ENCODE measurements at regions not wholly inside any gene's neighbourhood (a gene's known extent, or its start where the extent isn't known, plus 50 kb on each side); places are given as distances from the start of the nearest gene placed in this dataset.
A peak's percentile ranks its signal among the peaks of the same experiment; 100 is the strongest.

DNA sequence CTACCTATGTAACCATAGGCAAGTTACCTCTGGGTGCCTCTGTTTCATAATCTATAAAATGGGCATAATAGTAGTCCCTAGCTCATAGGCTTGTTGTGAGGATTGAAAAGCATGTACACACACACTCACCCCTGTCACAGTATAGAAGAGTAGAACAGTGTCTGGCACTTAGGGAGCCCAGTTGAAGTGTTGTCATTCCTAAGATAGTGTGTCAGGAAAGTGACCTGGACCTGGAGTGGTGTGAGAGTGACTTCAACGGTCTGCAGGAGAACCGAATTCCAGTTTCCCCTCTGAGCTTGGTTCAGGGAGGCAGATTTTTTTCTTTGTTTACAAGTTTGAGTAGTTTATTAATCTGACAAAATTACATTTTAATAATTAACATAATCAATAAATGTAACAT lies 229.9 kb upstream of the MAP3K7 start:
- no peak for DNase-seq
- H3K27me3 ChIP-seq: no peaks in the 10 kb centered on the region
- TF ChIP-seq POLR2A (IDR thresholded peaks at IDR 0.05): no peak
- TF ChIP-seq CTCF (IDR thresholded peaks at IDR 0.05): no peak
- peaks cover 0 to 3% of the 10 kb centered on the region in 2 donors for H3K4me1 ChIP-seq
- H3K9me3 ChIP-seq: no peaks in the 10 kb centered on the region
- no peak overlapping the region for H3K27ac ChIP-seq
- intact Hi-C loops (cut with DNase I): no loop called here
- 56 to 59% methylated on average over 2 of the region's 2 CpGs for WGBS, 2 donors
- no peaks in the 10 kb centered on the region for H3K36me3 ChIP-seq
- no peak overlapping the region for H3K4me3 ChIP-seq (replicated peaks in 1 of 3)

GRCh38 chr6:90811596-90812226 lies 224.8 kb upstream of the MAP3K7 start:
- peak; percentile 2 to 11 for DNase-seq
- Histone ChIP-seq H3K36me3 (no peaks in the 10 kb centered on the region), H3K27ac (no peak overlapping the region), H3K4me1 (peaks cover 0 to 11% of the 10 kb centered on the region in 2 donors), H3K4me3 (replicated peaks in 1 of 3) (no peak overlapping the region), H3K9me3 (no peaks in the 10 kb centered on the region), H3K27me3 (no peaks in the 10 kb centered on the region)
- intact Hi-C loops (cut with DNase I): no loop called here
- TF ChIP-seq CTCF (IDR thresholded peaks at IDR 0.05) (no peak), POLR2A (IDR thresholded peaks at IDR 0.05) (no peak)
- WGBS, 2 donors: 22 to 34% methylated on average over 11 of the region's 11 CpGs

GRCh38 chr6:90809035-90809434 lies 222.2 kb upstream of the MAP3K7 start:
- WGBS, 2 donors: 86 to 89% methylated on average over 4 of the region's 4 CpGs
- H3K36me3 ChIP-seq: no peaks in the 10 kb centered on the region
- H3K4me3 ChIP-seq (replicated peaks in 1 of 3): no peak overlapping the region
- no peak for DNase-seq
- no peaks in the 10 kb centered on the region for H3K9me3 ChIP-seq
- H3K27ac ChIP-seq: no peak overlapping the region
- peaks cover 0 to 11% of the 10 kb centered on the region in 2 donors for H3K4me1 ChIP-seq
- H3K27me3 ChIP-seq: no peaks in the 10 kb centered on the region
- TF ChIP-seq POLR2A (IDR thresholded peaks at IDR 0.05): no peak
- no peak for TF ChIP-seq CTCF (IDR thresholded peaks at IDR 0.05)
- intact Hi-C loops (cut with DNase I): no loop called here

DNA sequence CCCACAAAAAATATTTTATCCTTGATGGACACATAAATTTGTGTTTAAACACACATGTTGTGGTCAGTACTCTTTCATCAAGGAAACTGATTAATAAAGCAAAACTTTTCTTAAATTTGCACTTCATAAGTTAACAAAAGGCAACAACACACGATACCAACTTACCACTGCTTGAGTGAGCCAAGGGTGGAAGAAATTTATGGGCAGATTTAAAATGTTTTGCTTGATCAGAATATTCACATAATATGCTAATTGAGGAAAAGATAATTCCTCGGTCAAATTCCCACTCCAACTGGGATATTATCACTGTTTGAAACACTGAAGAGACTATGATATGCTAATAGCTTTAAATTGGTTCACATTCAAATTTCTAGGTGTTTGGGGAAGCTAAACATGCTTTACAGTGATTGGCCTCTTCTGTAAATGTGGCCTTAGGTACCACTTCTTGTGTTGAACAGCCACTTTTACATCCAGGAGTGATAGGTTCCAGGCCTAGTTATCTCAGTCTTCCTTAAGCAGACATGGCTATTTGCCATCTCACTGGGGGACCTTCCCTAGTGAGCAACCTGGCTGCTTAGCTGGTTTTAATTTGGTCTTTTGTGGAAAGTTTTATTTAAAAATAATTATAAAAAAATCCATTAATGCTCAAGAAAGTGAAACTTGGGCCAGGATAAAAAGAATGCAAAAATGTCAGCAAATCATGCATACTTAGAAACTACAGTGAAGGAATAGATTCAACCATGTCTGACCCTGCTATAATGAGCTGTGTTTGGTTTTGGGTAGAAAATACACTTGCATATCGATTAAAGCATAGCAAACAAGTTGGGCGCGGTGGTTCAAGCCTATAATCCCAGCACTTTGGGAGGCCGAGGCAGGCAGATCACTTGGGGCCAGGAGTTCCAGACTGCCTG lies 221.2 kb upstream of the MAP3K7 start:
- Histone ChIP-seq H3K36me3 (no peaks in the 10 kb centered on the region), H3K27ac (no peak overlapping the region), H3K9me3 (no peaks in the 10 kb centered on the region), H3K4me3 (replicated peaks in 1 of 3) (no peak overlapping the region), H3K4me1 (peaks cover 0 to 11% of the 10 kb centered on the region in 2 donors), H3K27me3 (no peaks in the 10 kb centered on the region)
- intact Hi-C loops (cut with DNase I): no loop called here
- TF ChIP-seq CTCF (IDR thresholded peaks at IDR 0.05) (no peak), POLR2A (IDR thresholded peaks at IDR 0.05) (no peak)
- WGBS, 2 donors: 78 to 80% methylated on average over 6 of the region's 6 CpGs
- no peak for DNase-seq

- Histone ChIP-seq H3K36me3 (no peaks in the 10 kb centered on the region), H3K27me3 (no peaks in the 10 kb centered on the region), H3K4me3 (replicated peaks in 1 of 3) (no peak overlapping the region), H3K27ac (no peak overlapping the region), H3K9me3 (no peaks in the 10 kb centered on the region), H3K4me1 (no peaks in the 10 kb centered on the region)
- intact Hi-C loops (cut with DNase I): no loop called here
- TF ChIP-seq CTCF (IDR thresholded peaks at IDR 0.05) (no peak), POLR2A (IDR thresholded peaks at IDR 0.05) (no peak)
- WGBS, 2 donors: 50 to 68% methylated on average over 1 of the region's 1 CpG
- DNase-seq: no peak
Measured at GRCh38 chr6:90805619-90806155, 218.8 kb upstream of the MAP3K7 start.

All from thyroid gland (tissue), 4 donors.